Trophoblast cell (in vitro differentiated cells and primary cell): ENCODE measurements at regions not wholly inside any gene's neighbourhood (a gene's known extent, or its start where the extent isn't known, plus 50 kb on each side); places are given as distances from the start of the nearest gene placed in this dataset.
A peak's percentile ranks its signal among the peaks of the same experiment; 100 is the strongest.

ENCODE experiments used
- DNase-seq, 2 donors: peaks; one replicate each; pipeline ENCODE4 v3.0.0-alpha.2; 2016
- H2AFZ ChIP-seq: 2 replicates; pipeline ENCODE4 v1.6.1; 2013; ENCODE audit warnings: low read length, moderate library complexity, mild to moderate bottlenecking; ENCODE audit not compliant: insufficient read depth, poor library complexity
- H2AK5ac ChIP-seq: 2 replicates; pipeline ENCODE4 v1.6.1; 2013; ENCODE audit warnings: mild to moderate bottlenecking, low read length
- H2BK120ac ChIP-seq: 2 replicates; pipeline ENCODE4 v1.6.1; 2013; ENCODE audit warnings: low read length, mild to moderate bottlenecking, moderate library complexity; ENCODE audit not compliant: insufficient read depth, poor library complexity
- H2BK12ac ChIP-seq: 2 replicates; pipeline ENCODE4 v1.6.1; 2013; ENCODE audit warnings: mild to moderate bottlenecking, low read length, moderate library complexity
- H2BK5ac ChIP-seq: 2 replicates; pipeline ENCODE4 v1.6.1; 2013; ENCODE audit warnings: low read length, low read depth, moderate library complexity, mild to moderate bottlenecking; ENCODE audit not compliant: poor library complexity
- H3K14ac ChIP-seq: 2 replicates; pipeline ENCODE4 v1.6.1; 2013; ENCODE audit warnings: mild to moderate bottlenecking, low read length
- H3K18ac ChIP-seq: 2 replicates; pipeline ENCODE4 v1.6.1; 2013; ENCODE audit warnings: mild to moderate bottlenecking, low read length
- H3K23ac ChIP-seq: 2 replicates; pipeline ENCODE4 v1.6.1; 2013; ENCODE audit warnings: low read length
- H3K27ac ChIP-seq: 2 replicates; pipeline ENCODE4 v1.5.1; 2013; ENCODE audit warnings: low read depth, mild to moderate bottlenecking, inconsistent platforms, low read length, moderate library complexity
- H3K27me3 ChIP-seq: 2 replicates; pipeline ENCODE4 v1.6.1; 2013; ENCODE audit warnings: inconsistent platforms, mild to moderate bottlenecking, low read length, moderate library complexity; ENCODE audit not compliant: insufficient read depth
- H3K36me3 ChIP-seq, 2 experiments: 1 replicate in 1 of 2; 2 replicates in 1 of 2; pipeline ENCODE4 v1.6.1; 2013; ENCODE audit warnings: low read length in 2 of 2, mild to moderate bottlenecking in 2 of 2, moderate library complexity in 1 of 2; ENCODE audit not compliant: insufficient read depth in 2 of 2, control insufficient read depth in 1 of 2
- H3K4ac ChIP-seq: 2 replicates; pipeline ENCODE4 v1.6.1; 2013; ENCODE audit warnings: low read depth, mild to moderate bottlenecking, low read length, moderate library complexity
- H3K4me1 ChIP-seq, 2 experiments: 1 replicate in 1 of 2; 2 replicates in 1 of 2; pipeline ENCODE4 v1.6.1; 2013; ENCODE audit warnings: low read length in 2 of 2, mild to moderate bottlenecking in 2 of 2, moderate library complexity in 1 of 2; ENCODE audit not compliant: insufficient read depth in 2 of 2, control insufficient read depth in 1 of 2
- H3K4me2 ChIP-seq: 2 replicates; pipeline ENCODE4 v1.6.1; 2013; ENCODE audit warnings: inconsistent platforms, mild to moderate bottlenecking, low read length, moderate library complexity
- H3K4me3 ChIP-seq: 2 replicates; pipeline ENCODE4 v1.5.1; 2013; ENCODE audit warnings: mild to moderate bottlenecking, low read depth, low read length, inconsistent platforms
- H3K79me1 ChIP-seq: one replicate; pipeline ENCODE4 v1.6.1; 2013; ENCODE audit warnings: low read length
- H3K79me2 ChIP-seq: 2 replicates; pipeline ENCODE4 v1.6.1; 2013; ENCODE audit warnings: low read length, mild to moderate bottlenecking; ENCODE audit not compliant: control insufficient read depth, insufficient read depth, poor library complexity
- H3K9ac ChIP-seq: 2 replicates; pipeline ENCODE4 v1.6.1; 2013; ENCODE audit warnings: mild to moderate bottlenecking, low read length
- H3K9me3 ChIP-seq: 2 replicates; pipeline ENCODE4 v1.6.1; 2013; ENCODE audit warnings: low read depth, mild to moderate bottlenecking, control low read depth, inconsistent platforms, low read length; ENCODE audit not compliant: insufficient read depth
- H4K12ac ChIP-seq: 2 replicates; pipeline ENCODE4 v1.6.1; 2013; ENCODE audit warnings: low read depth, mild to moderate bottlenecking, low read length, moderate library complexity
- H4K8ac ChIP-seq: 2 replicates; pipeline ENCODE4 v1.6.1; 2013; ENCODE audit warnings: low read depth, mild to moderate bottlenecking, low read length, moderate library complexity
- H4K91ac ChIP-seq: one replicate; pipeline ENCODE4 v1.6.1; 2013; ENCODE audit warnings: low read depth, mild to moderate bottlenecking, low read length, moderate library complexity
- WGBS: extraction: QIAGEN DNeasy Blood & Tissue Kit; methylation state at CpG from one replicate; pipeline ENCODE4 v1.1.7; 2013; ENCODE audit warnings: missing lambda C conversion rate; ENCODE audit not compliant: insufficient read length, insufficient coverage; ENCODE audit errors: extremely low coverage; 5-methylcytosine and 5-hydroxymethylcytosine counted together

DNA sequence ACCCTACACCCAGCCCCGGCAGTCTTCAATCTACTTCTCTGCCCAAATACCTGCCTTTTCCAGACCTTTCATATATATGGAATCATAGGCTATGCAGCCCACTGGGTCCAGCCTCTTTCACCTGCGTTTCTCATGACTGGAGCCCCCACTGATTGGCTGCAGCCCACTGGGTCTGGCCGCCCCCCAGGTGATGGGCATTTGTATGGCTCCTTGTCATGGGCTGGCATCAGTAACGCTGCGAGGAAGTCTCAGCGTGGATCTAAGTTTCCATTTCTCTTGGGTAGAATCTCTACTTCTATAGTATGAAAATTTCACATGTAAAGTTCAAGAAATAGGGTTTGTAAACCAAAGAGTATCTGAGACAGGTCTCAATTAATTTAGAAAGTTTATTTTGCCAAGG lies 281.9 kb downstream of the NDUFA10 start:
- H2BK120ac ChIP-seq, result no peak overlapping the region
- no peak overlapping the region for H4K12ac ChIP-seq
- no peak overlapping the region for H2BK12ac ChIP-seq
- no peak overlapping the region for H3K23ac ChIP-seq
- no peak for DNase-seq
- H3K27me3 ChIP-seq, result no peaks in the 10 kb centered on the region
- no CpG with 5 or more reads among the region's 6 CpGs for WGBS
- H3K14ac ChIP-seq, result no peak overlapping the region
- no peak overlapping the region for H2AFZ ChIP-seq
- peaks cover 7% of the 10 kb centered on the region for H3K9me3 ChIP-seq
- H2BK5ac ChIP-seq, result no peak overlapping the region
- no peak overlapping the region for H3K4me3 ChIP-seq
- H2AK5ac ChIP-seq, result no peak overlapping the region
- H4K8ac ChIP-seq, result no peak overlapping the region
- H3K36me3 ChIP-seq, result no peaks in the 10 kb centered on the region
- H3K4ac ChIP-seq, result no peak overlapping the region
- H3K4me1 ChIP-seq, result no peaks in the 10 kb centered on the region
- H4K91ac ChIP-seq, result no peak overlapping the region
- H3K4me2 ChIP-seq, result no peak overlapping the region
- no peak overlapping the region for H3K27ac ChIP-seq
- no peaks in the 10 kb centered on the region for H3K79me2 ChIP-seq
- no peak overlapping the region for H3K9ac ChIP-seq
- H3K18ac ChIP-seq, result no peak overlapping the region
- H3K79me1 ChIP-seq, result no peaks in the 10 kb centered on the region

DNA sequence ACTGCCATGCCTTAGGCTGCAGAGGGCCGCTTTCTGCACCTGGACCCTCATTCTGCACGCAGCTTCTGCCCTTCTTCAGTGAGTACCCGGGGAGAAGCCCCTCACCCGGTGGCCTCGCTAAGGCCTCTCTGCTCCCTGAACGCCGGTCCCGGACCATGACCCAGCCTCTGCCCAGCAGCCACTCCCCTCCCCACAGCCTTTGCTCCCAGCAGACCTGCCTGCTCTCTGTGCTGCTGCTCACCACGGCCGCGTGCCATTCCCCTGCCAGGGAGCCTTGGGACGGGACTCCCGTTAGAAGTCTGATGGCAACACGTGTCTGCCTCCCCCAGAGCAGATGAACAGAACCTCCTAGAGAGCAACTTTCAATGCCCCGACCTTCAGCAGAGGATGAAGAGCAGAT lies 282.8 kb downstream of the NDUFA10 start:
- Histone ChIP-seq H2BK5ac (no peak overlapping the region), H3K4me1 (no peaks in the 10 kb centered on the region), H2BK120ac (no peak overlapping the region), H3K27ac (no peak overlapping the region), H3K9ac (no peak overlapping the region), H2AFZ (no peak overlapping the region), H3K4me3 (no peak overlapping the region), H3K23ac (no peak overlapping the region), H3K79me1 (no peaks in the 10 kb centered on the region), H3K18ac (no peak overlapping the region), H3K4me2 (no peak overlapping the region), H2AK5ac (no peak overlapping the region), H3K79me2 (no peaks in the 10 kb centered on the region), H4K8ac (no peak overlapping the region), H4K91ac (no peak overlapping the region), H3K9me3 (peaks cover 6% of the 10 kb centered on the region), H3K4ac (no peak overlapping the region), H3K27me3 (no peaks in the 10 kb centered on the region), H3K14ac (no peak overlapping the region), H2BK12ac (no peak overlapping the region), H3K36me3 (no peaks in the 10 kb centered on the region), H4K12ac (no peak overlapping the region)
- no peak for DNase-seq
- WGBS, result no CpG with 5 or more reads among the region's 15 CpGs

DNA sequence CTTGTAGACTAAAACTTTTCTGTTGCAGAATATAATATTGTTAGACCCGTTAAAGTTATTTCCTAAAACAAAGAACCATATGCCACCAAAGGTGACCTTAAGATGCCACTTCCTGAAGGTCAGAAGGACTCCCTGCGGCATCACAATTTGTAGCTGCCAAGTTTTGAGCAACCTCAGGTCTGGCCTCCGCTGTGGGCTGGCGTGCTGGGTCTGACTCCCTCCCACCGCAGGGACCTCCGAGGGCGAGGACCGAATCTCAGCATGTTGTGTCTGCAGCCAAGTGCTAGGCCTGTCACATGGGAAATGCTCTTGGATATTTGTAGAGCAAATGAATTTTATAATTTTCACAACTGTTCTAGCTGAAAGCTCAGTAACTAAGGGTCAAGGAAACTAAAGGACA lies 285.9 kb downstream of the NDUFA10 start:
- H3K36me3 ChIP-seq, result no peaks in the 10 kb centered on the region
- H3K4ac ChIP-seq, result no peak overlapping the region
- no peak overlapping the region for H3K14ac ChIP-seq
- no peak overlapping the region for H3K4me2 ChIP-seq
- H3K23ac ChIP-seq, result no peak overlapping the region
- H2BK5ac ChIP-seq, result no peak overlapping the region
- H3K9me3 ChIP-seq, result peaks cover 6% of the 10 kb centered on the region
- no peak overlapping the region for H3K27ac ChIP-seq
- H4K8ac ChIP-seq, result no peak overlapping the region
- no peak overlapping the region for H4K91ac ChIP-seq
- no peak overlapping the region for H4K12ac ChIP-seq
- no peak overlapping the region for H3K4me3 ChIP-seq
- no peaks in the 10 kb centered on the region for H3K4me1 ChIP-seq
- H3K79me2 ChIP-seq, result no peaks in the 10 kb centered on the region
- no peak for DNase-seq
- no peak overlapping the region for H3K9ac ChIP-seq
- no peak overlapping the region for H2BK12ac ChIP-seq
- H3K18ac ChIP-seq, result no peak overlapping the region
- H3K79me1 ChIP-seq, result no peaks in the 10 kb centered on the region
- no CpG with 5 or more reads among the region's 8 CpGs for WGBS
- H3K27me3 ChIP-seq, result no peaks in the 10 kb centered on the region
- H2BK120ac ChIP-seq, result no peak overlapping the region
- H2AK5ac ChIP-seq, result no peak overlapping the region
- no peak overlapping the region for H2AFZ ChIP-seq

DNA sequence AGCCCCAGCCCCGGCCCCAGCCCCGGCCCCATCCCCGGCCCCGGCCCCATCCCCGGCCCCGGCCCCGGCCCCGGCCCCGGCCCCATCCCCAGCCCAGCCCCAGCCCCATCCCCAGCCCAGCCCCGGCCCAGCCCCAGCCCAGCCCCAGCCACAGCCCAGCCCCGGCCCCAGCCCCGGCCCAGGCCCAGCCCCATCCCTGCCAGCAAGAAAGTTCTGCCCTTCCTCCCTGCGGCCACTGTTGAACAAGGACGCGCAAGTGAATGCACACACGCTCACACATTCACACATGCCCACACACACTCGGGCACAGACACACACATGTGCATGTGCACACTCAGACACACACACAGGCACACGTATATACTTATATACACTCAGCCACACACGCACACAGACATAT lies 287.0 kb downstream of the NDUFA10 start:
- Histone ChIP-seq H3K23ac (peak overlapping the region; percentile 87), H3K18ac (no peak overlapping the region), H3K79me2 (no peaks in the 10 kb centered on the region), H4K12ac (no peak overlapping the region), H3K9me3 (peaks cover 10% of the 10 kb centered on the region), H3K36me3 (no peaks in the 10 kb centered on the region), H2AK5ac (no peak overlapping the region), H3K27me3 (no peaks in the 10 kb centered on the region), H3K4me2 (no peak overlapping the region), H3K14ac (no peak overlapping the region), H3K4me1 (no peaks in the 10 kb centered on the region), H4K8ac (no peak overlapping the region), H2BK5ac (no peak overlapping the region), H4K91ac (no peak overlapping the region), H2AFZ (no peak overlapping the region), H3K27ac (no peak overlapping the region), H3K79me1 (no peaks in the 10 kb centered on the region), H2BK120ac (no peak overlapping the region), H2BK12ac (no peak overlapping the region), H3K4me3 (no peak overlapping the region), H3K4ac (no peak overlapping the region), H3K9ac (no peak overlapping the region)
- no peak for DNase-seq
- no CpG with 5 or more reads among the region's 19 CpGs for WGBS

DNA sequence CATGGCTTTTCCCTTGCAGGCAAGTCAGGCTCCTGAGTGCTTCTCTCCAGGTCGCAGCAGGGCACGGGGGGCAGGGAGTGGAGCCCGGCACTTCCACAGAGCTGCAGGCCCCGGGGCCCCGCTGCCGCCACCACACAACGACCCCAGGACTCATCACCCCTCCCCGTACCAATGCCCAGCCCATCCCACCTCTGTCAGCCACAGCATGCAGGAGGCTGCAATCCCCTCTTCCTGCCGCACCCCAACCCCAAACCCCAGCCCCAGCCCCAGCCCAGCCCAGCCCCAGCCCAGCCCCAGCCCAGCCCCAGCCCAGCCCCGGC lies 288.0 kb downstream of the NDUFA10 start:
- H3K36me3 ChIP-seq, result no peaks in the 10 kb centered on the region
- H3K4me2 ChIP-seq, result no peak overlapping the region
- no CpG with 5 or more reads among the region's 10 CpGs for WGBS
- H3K27ac ChIP-seq, result no peak overlapping the region
- H3K79me2 ChIP-seq, result no peaks in the 10 kb centered on the region
- no peaks in the 10 kb centered on the region for H3K27me3 ChIP-seq
- H3K9ac ChIP-seq, result no peak overlapping the region
- H3K18ac ChIP-seq, result no peak overlapping the region
- H3K9me3 ChIP-seq, result peaks cover 10% of the 10 kb centered on the region
- no peaks in the 10 kb centered on the region for H3K79me1 ChIP-seq
- H2BK12ac ChIP-seq, result no peak overlapping the region
- no peak overlapping the region for H3K4ac ChIP-seq
- no peak overlapping the region for H3K23ac ChIP-seq
- no peak overlapping the region for H2AK5ac ChIP-seq
- H4K12ac ChIP-seq, result no peak overlapping the region
- no peaks in the 10 kb centered on the region for H3K4me1 ChIP-seq
- no peak overlapping the region for H4K8ac ChIP-seq
- H3K4me3 ChIP-seq, result no peak overlapping the region
- no peak overlapping the region for H2BK5ac ChIP-seq
- no peak for DNase-seq
- no peak overlapping the region for H2AFZ ChIP-seq
- H2BK120ac ChIP-seq, result no peak overlapping the region
- H4K91ac ChIP-seq, result no peak overlapping the region
- no peak overlapping the region for H3K14ac ChIP-seq
